A549 (cell line): ENCODE measurements at regions not wholly inside any gene's neighbourhood (a gene's known extent, or its start where the extent isn't known, plus 50 kb on each side); places are given as distances from the start of the nearest gene placed in this dataset.

Experiments used
- ATAC-seq, 2 experiments: fragments of 200-7000 bp in 1 of 2; fragments of >200 bp in 1 of 2; cut with Nextera tagmentation in 1 of 2; cut with Tn5 transposase in 1 of 2; 3 replicates each; pipeline versions ENCODE4 v1.8.0 to v1.9.1; 2018 to 2020; ENCODE audit warnings: mild to moderate bottlenecking in 1 of 2, moderate library complexity in 1 of 2
- CTCF ChIA-PET: fragments of 300-600 bp; sonication (Branson Sonifier 250); formaldehyde crosslinking; extraction: SDS; loops from one replicate; lab custom pipeline; 2021; ENCODE audit warnings: antibody characterized with exemption, inconsistent platforms; lab: Yijun Ruan, JAX
- POLR2A ChIA-PET: fragments of 350-600 bp; formaldehyde crosslinking; extraction: SDS; loops from one replicate; lab custom pipeline; 2021; ENCODE audit warnings: antibody characterized with exemption, inconsistent platforms; lab: Yijun Ruan, JAX
- DNase-seq, 2 experiments: peaks; one replicate each; pipeline versions ENCODE4 v3.0.0 to v3.0.0-alpha.2; 2011 to 2016; ENCODE audit warnings: low read depth in 1 of 2, low spot score in 1 of 2
- FAIRE-seq: peaks from 2 replicates; lab custom pipeline; 2011; peaks lifted over from hg19 to GRCh38; lab: Jason Lieb, UNC
- H3K27ac ChIP-seq, 2 experiments: fragments of >200 bp; sonication (Bioruptor Twin); formaldehyde crosslinking; 3 replicates each; pipeline ENCODE4 v1.5.1; 2016 to 2017
- H3K4me1 ChIP-seq: fragments of >200 bp; sonication (Bioruptor Twin); formaldehyde crosslinking; 3 replicates; pipeline ENCODE4 v1.6.1; 2016
- H3K4me2 ChIP-seq: fragments of >200 bp; sonication (Bioruptor Twin); formaldehyde crosslinking; 3 replicates; pipeline ENCODE4 v1.6.1; 2016
- H3K4me3 ChIP-seq: fragments of >200 bp; sonication (Bioruptor Twin); formaldehyde crosslinking; 3 replicates; pipeline ENCODE4 v1.5.1; 2016
- H3K9me3 ChIP-seq: fragments of >200 bp; sonication (Bioruptor Twin); formaldehyde crosslinking; 3 replicates; pipeline ENCODE4 v1.6.1; 2016
- BCL3 ChIP-seq: fragments of >200 bp; sonication (Bioruptor Twin); formaldehyde crosslinking; IDR thresholded peaks from 3 replicates; pipeline ENCODE4 v1.6.1; 2016
- BHLHE40 ChIP-seq: IDR thresholded peaks from 2 replicates; pipeline ENCODE4 v1.6.1; 2012; ENCODE audit warnings: low read depth, low read length, inconsistent platforms
- CBX8 ChIP-seq: fragments of 200-600 bp; sonication (generic); IDR thresholded peaks from 2 replicates; pipeline ENCODE4 v1.6.1; 2016
- CEBPB ChIP-seq, 2 experiments: fragments of >200 bp in 1 of 2; sonication (Bioruptor Twin) in 1 of 2; formaldehyde crosslinking in 1 of 2; IDR thresholded peaks; 2 replicates each; pipeline ENCODE4 v1.6.1; 2012 to 2016
- CHD2 ChIP-seq: fragments of 150-350 bp; IDR thresholded peaks from 2 replicates; pipeline ENCODE4 v1.6.1; 2014; ENCODE audit warnings: low read length; ENCODE audit not compliant: partially characterized antibody
- E2F6 ChIP-seq: IDR thresholded peaks from 2 replicates; pipeline ENCODE4 v1.6.1; 2012; ENCODE audit warnings: low read depth, borderline replicate concordance
- EHF ChIP-seq: fragments of 250-450 bp; sonication (Bioruptor Pico); IDR thresholded peaks from 2 replicates; pipeline ENCODE4 v1.5.0; 2020; ENCODE audit warnings: mild to moderate bottlenecking
- EHMT2 ChIP-seq: fragments of 200-600 bp; sonication (generic); IDR thresholded peaks from 2 replicates; pipeline ENCODE4 v1.6.1; 2016; ENCODE audit warnings: antibody characterized with exemption, low read depth, mild to moderate bottlenecking, moderate library complexity
- FOSB ChIP-seq: fragments of 250-450 bp; sonication (Bioruptor Pico); IDR thresholded peaks from 2 replicates; pipeline ENCODE4 v1.5.0; 2020; ENCODE audit warnings: mild to moderate bottlenecking, moderate library complexity
- FOXS1 ChIP-seq: fragments of 250-450 bp; sonication (Bioruptor Pico); IDR thresholded peaks from 2 replicates; pipeline ENCODE4 v1.5.0; 2020; ENCODE audit warnings: mild to moderate bottlenecking, moderate library complexity
- HEYL ChIP-seq: fragments of 250-450 bp; sonication (Bioruptor Pico); IDR thresholded peaks from 2 replicates; pipeline ENCODE4 v1.8.0; 2021; ENCODE audit warnings: mild to moderate bottlenecking, moderate library complexity
- HOXB5 ChIP-seq: fragments of 250-450 bp; sonication (Bioruptor Pico); IDR thresholded peaks from 2 replicates; pipeline ENCODE4 v1.5.0; 2020; ENCODE audit warnings: mild to moderate bottlenecking, moderate library complexity
- JUN ChIP-seq, 2 experiments: fragments of >200 bp; sonication (Bioruptor Twin); formaldehyde crosslinking; IDR thresholded peaks; 2 replicates in 1 of 2; 3 replicates in 1 of 2; pipeline ENCODE4 v1.6.1; 2016 to 2017
- JUNB ChIP-seq: fragments of >200 bp; sonication (Bioruptor Twin); formaldehyde crosslinking; IDR thresholded peaks from 2 replicates; pipeline ENCODE4 v1.6.1; 2016
- KDM5A ChIP-seq: fragments of 200-600 bp; sonication (generic); IDR thresholded peaks from 2 replicates; pipeline ENCODE4 v1.6.1; 2016; ENCODE audit warnings: antibody characterized with exemption, mild to moderate bottlenecking
- NR3C1 ChIP-seq: fragments of >200 bp; sonication (Bioruptor Twin); formaldehyde crosslinking; IDR thresholded peaks from 3 replicates; pipeline ENCODE4 v1.6.1; 2017
- PBX3 ChIP-seq: IDR thresholded peaks from 2 replicates; pipeline ENCODE4 v1.6.1; 2012
- PHF8 ChIP-seq: fragments of 200-600 bp; sonication (generic); IDR thresholded peaks from 2 replicates; pipeline ENCODE4 v1.6.1; 2016; ENCODE audit warnings: low read depth, mild to moderate bottlenecking, antibody characterized with exemption, moderate library complexity, borderline replicate concordance
- POLR2A ChIP-seq: IDR thresholded peaks from 2 replicates; pipeline ENCODE4 v1.6.1; 2012; ENCODE audit warnings: mild to moderate bottlenecking, low read length
- POLR2AphosphoS2 ChIP-seq: conservative IDR thresholded peaks from 2 replicates; pipeline ENCODE4 v1.6.1; 2012; ENCODE audit warnings: low read length, improper control_type of control experiment, inconsistent platforms
- RAD21 ChIP-seq, 2 experiments: fragments of >200 bp in 1 of 2; sonication (Bioruptor Twin) in 1 of 2; formaldehyde crosslinking in 1 of 2; IDR thresholded peaks in 1 of 2; conservative IDR thresholded peaks in 1 of 2; 2 replicates in 1 of 2; 3 replicates in 1 of 2; pipeline ENCODE4 v1.6.1; 2012 to 2018; ENCODE audit warnings: inconsistent platforms in 1 of 2
- RCOR1 ChIP-seq: fragments of 150-350 bp; IDR thresholded peaks from 2 replicates; pipeline ENCODE4 v1.6.1; 2014; ENCODE audit warnings: antibody characterized with exemption, low read length, low read depth
- REST ChIP-seq: fragments of 200-600 bp; sonication (generic); IDR thresholded peaks from 2 replicates; pipeline ENCODE4 v1.6.1; 2016; ENCODE audit warnings: antibody characterized with exemption, mild to moderate bottlenecking, moderate library complexity
- TFCP2L1 ChIP-seq: fragments of 250-450 bp; sonication (Bioruptor Pico); IDR thresholded peaks from 2 replicates; pipeline ENCODE4 v1.5.0; 2021; ENCODE audit warnings: mild to moderate bottlenecking
- TP53 ChIP-seq: fragments of 250-450 bp; sonication (Bioruptor Pico); IDR thresholded peaks from 2 replicates; pipeline ENCODE4 v1.5.0; 2021; ENCODE audit warnings: mild to moderate bottlenecking, moderate library complexity
- ZC3H11A ChIP-seq: fragments of 450-650 bp; IDR thresholded peaks from 2 replicates; pipeline ENCODE4 v1.6.1; 2014; ENCODE audit warnings: antibody characterized with exemption, mild to moderate bottlenecking
- ZFP36 ChIP-seq: fragments of 450-650 bp; IDR thresholded peaks from 2 replicates; pipeline ENCODE4 v1.6.1; 2014; ENCODE audit warnings: borderline replicate concordance; ENCODE audit not compliant: partially characterized antibody
- WGBS: methylation state at CpG from one replicate; pipeline ENCODE4 v1.1.6; 2017; ENCODE audit errors: missing lambda C conversion rate; 5-methylcytosine and 5-hydroxymethylcytosine counted together

- H3K4me1 ChIP-seq, result no peaks in the 10 kb centered on the region
- no peaks in the 10 kb centered on the region for H3K9me3 ChIP-seq
- no peak for FAIRE-seq
- H3K4me2 ChIP-seq, result no peak overlapping the region
- DNase-seq, result no peak
- ATAC-seq, result no peak
- no peak overlapping the region for H3K4me3 ChIP-seq
- H3K27ac ChIP-seq, result no peak overlapping the region
- CTCF ChIA-PET, result interaction anchor here (0.6 to 2.8 kb wide), 3 partner anchors 13 to 27 kb away, joined by 3 to 8 read pairs (median 8); no protein-coding TSS in a partner anchor
- 30% methylated on average over 3 of the region's 3 CpGs for WGBS
- POLR2A ChIA-PET, result no interaction called here
- TF ChIP-seq HOXB5 (CRISPR knock-in tag), result no peak
- no peak for TF ChIP-seq ZFP36
- no peak for TF ChIP-seq JUNB
These were observed 160.7 kb downstream of the TMEM38B start for GRCh38 chr9:105854783-105855724.

- CTCF ChIA-PET, result interaction anchor here (1.1 to 2.8 kb wide), 3 partner anchors 14 to 1317 kb away, joined by 3 to 8 read pairs (median 8); no protein-coding TSS in a partner anchor
- no peak for ATAC-seq
- POLR2A ChIA-PET, result no interaction called here
These were observed 161.6 kb downstream of the TMEM38B start for GRCh38 chr9:105855987-105856386.

GRCh38 chr9:105858006-105858690, 163.8 kb downstream of the TMEM38B start:
- ATAC-seq, result no peak
- Histone ChIP-seq H3K27ac (no peak overlapping the region), H3K4me1 (no peaks in the 10 kb centered on the region), H3K9me3 (no peaks in the 10 kb centered on the region), H3K4me3 (no peak overlapping the region), H3K4me2 (no peak overlapping the region)
- FAIRE-seq, result no peak
- no peak for TF ChIP-seq ZC3H11A
- no peak for TF ChIP-seq TFCP2L1 (CRISPR knock-in tag)
- TF ChIP-seq BCL3, result no peak
- no peak for TF ChIP-seq POLR2A
- no peak for TF ChIP-seq REST
- TF ChIP-seq RCOR1, result no peak
- no peak for TF ChIP-seq NR3C1
- no peak for TF ChIP-seq HEYL (CRISPR knock-in tag)
- TF ChIP-seq BHLHE40, result no peak
- CTCF ChIA-PET, result interaction anchor here (1.5 to 1.6 kb wide), 2 partner anchors 16 to 23 kb away, joined by 4 to 7 read pairs; no protein-coding TSS in a partner anchor
- DNase-seq, result no peak
- 10% methylated on average over 1 of the region's 1 CpG for WGBS
- POLR2A ChIA-PET, result no interaction called here

More at GRCh38 chr9:105855987-105856386, 161.6 kb downstream of the TMEM38B start:
- FAIRE-seq (no peak), DNase-seq (no peak)
- Histone ChIP-seq H3K4me3 (no peak overlapping the region), H3K4me2 (no peak overlapping the region), H3K9me3 (no peaks in the 10 kb centered on the region), H3K4me1 (no peaks in the 10 kb centered on the region)
- TF ChIP-seq RCOR1 (no peak), E2F6 (no peak), CEBPB (IDR thresholded peaks at IDR 0.05) (no peak), JUN (IDR thresholded peaks at IDR 0.05) (no peak), BCL3 (no peak), KDM5A (no peak), CHD2 (no peak), TFCP2L1 (CRISPR knock-in tag) (no peak), TP53 (no peak), FOSB (CRISPR knock-in tag) (no peak), FOXS1 (CRISPR knock-in tag) (no peak), POLR2AphosphoS2 (no peak), EHF (CRISPR knock-in tag) (no peak), PHF8 (no peak), CBX8 (no peak), EHMT2 (no peak), PBX3 (no peak), HOXB5 (CRISPR knock-in tag) (no peak), RAD21 (conservative IDR thresholded peaks at IDR 0.05 in 1 of 2, IDR thresholded peaks at IDR 0.05 in 1 of 2) (no peak)
- TF ChIP-seq, all 56 proteins: peak for 0
- WGBS, result 25% methylated on average over 3 of the region's 3 CpGs
- H3K27ac ChIP-seq, result no peak overlapping the region
